ENCODE measurements at regions not wholly inside any gene's neighbourhood (a gene's known extent, or its start where the extent isn't known, plus 50 kb on each side); places are given as distances from the start of the nearest gene placed in this dataset.

- H3K9me3 ChIP-seq = no peaks in the 10 kb centered on the region
- Mint-ChIP-seq H3K4me3 (ENCODE audit: unreplicated experiment) (no peak overlapping the region), H3K4me1 (ENCODE audit: low read depth, unreplicated experiment) (no peaks in the 10 kb centered on the region), H3K27ac (ENCODE audit: unreplicated experiment) (no peak overlapping the region), H3K36me3 (ENCODE audit: insufficient read depth, unreplicated experiment) (no peaks in the 10 kb centered on the region), H3K9me3 (ENCODE audit: unreplicated experiment) (no peaks in the 10 kb centered on the region), H3K27me3 (ENCODE audit: insufficient read depth, unreplicated experiment) (no peaks in the 10 kb centered on the region)
- DNase-seq = no peak
- no peaks in the 10 kb centered on the region for H3K36me3 ChIP-seq (ENCODE audit: control insufficient read depth, insufficient read depth, low read length)
- no peak overlapping the region for H3K4me3 ChIP-seq (ENCODE audit: low read depth, low read length)
- no TSS peak for BruUV-seq (replicated peaks)
- TF ChIP-seq, protein P1, sequence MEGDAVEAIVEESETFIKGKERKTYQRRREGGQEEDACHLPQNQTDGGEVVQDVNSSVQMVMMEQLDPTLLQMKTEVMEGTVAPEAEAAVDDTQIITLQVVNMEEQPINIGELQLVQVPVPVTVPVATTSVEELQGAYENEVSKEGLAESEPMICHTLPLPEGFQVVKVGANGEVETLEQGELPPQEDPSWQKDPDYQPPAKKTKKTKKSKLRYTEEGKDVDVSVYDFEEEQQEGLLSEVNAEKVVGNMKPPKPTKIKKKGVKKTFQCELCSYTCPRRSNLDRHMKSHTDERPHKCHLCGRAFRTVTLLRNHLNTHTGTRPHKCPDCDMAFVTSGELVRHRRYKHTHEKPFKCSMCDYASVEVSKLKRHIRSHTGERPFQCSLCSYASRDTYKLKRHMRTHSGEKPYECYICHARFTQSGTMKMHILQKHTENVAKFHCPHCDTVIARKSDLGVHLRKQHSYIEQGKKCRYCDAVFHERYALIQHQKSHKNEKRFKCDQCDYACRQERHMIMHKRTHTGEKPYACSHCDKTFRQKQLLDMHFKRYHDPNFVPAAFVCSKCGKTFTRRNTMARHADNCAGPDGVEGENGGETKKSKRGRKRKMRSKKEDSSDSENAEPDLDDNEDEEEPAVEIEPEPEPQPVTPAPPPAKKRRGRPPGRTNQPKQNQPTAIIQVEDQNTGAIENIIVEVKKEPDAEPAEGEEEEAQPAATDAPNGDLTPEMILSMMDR (IDR thresholded peaks at IDR 0.05; ENCODE audit: insufficient read depth in 1 of 2, low read depth in 1 of 2, low read length in 1 of 2, severe bottlenecking in 1 of 2, unreplicated experiment in 1 of 2) = no peak
- no peaks in the 10 kb centered on the region for H3K4me1 ChIP-seq
- ChIA-PET POLR2A (no interaction called here), CTCF (no interaction called here)
- no peaks in the 10 kb centered on the region for H3K27me3 ChIP-seq (replicated peaks; ENCODE audit: control insufficient read depth, insufficient read depth, low read length)
- intact Hi-C loops (cut with micrococcal nuclease; ENCODE audit: unreplicated experiment) = no loop called here
Measured at GRCh38 chr12:20257311-20257710, 111.0 kb upstream of the PDE3A start.

- no peaks in the 10 kb centered on the region for H3K27me3 Mint-ChIP-seq (ENCODE audit: insufficient read depth, unreplicated experiment)
- peaks cover 10% of the 10 kb centered on the region for H3K4me1 Mint-ChIP-seq (ENCODE audit: low read depth, unreplicated experiment)
- no peaks in the 10 kb centered on the region for H3K9me3 ChIP-seq
- ChIA-PET POLR2A (no interaction called here), CTCF (no interaction called here)
- H3K36me3 ChIP-seq (ENCODE audit: control insufficient read depth, insufficient read depth, low read length) = no peaks in the 10 kb centered on the region
- H3K9me3 Mint-ChIP-seq (ENCODE audit: unreplicated experiment) = no peaks in the 10 kb centered on the region
- H3K27ac Mint-ChIP-seq (ENCODE audit: unreplicated experiment) = no peak overlapping the region
- DNase-seq = no peak
- no peak overlapping the region for H3K4me3 Mint-ChIP-seq (ENCODE audit: unreplicated experiment)
- no peaks in the 10 kb centered on the region for H3K27me3 ChIP-seq (replicated peaks; ENCODE audit: control insufficient read depth, insufficient read depth, low read length)
- BruUV-seq (replicated peaks) = no TSS peak
- H3K4me1 ChIP-seq = no peaks in the 10 kb centered on the region
- intact Hi-C loops (cut with micrococcal nuclease; ENCODE audit: unreplicated experiment) = no loop called here
- H3K36me3 Mint-ChIP-seq (ENCODE audit: insufficient read depth, unreplicated experiment) = no peaks in the 10 kb centered on the region
- TF ChIP-seq, protein P1 (IDR thresholded peaks at IDR 0.05; ENCODE audit: insufficient read depth in 1 of 2, low read depth in 1 of 2, low read length in 1 of 2, severe bottlenecking in 1 of 2, unreplicated experiment in 1 of 2) = no peak
- H3K4me3 ChIP-seq (ENCODE audit: low read depth, low read length) = no peak overlapping the region
Measured at GRCh38 chr12:20259786-20260185, 108.6 kb upstream of the PDE3A start.

DNA sequence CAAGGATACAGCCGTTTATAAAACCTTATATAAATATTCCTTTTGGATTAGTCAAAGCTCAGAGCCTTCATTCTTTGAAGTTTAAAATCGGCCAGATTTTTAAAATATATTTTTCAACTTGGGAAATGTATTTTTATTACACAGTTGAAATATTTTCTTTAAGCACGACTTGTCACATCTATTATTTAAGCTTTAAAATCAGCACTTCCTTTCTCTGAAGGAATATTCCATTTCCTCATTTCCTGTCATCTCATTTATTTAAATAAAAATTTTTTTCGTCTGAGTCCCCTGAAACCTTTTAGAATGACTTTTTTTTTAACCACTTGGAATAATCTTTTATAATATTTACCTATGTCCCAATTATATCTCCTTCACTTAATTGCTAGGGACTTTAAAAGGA lies 107.5 kb upstream of the PDE3A start:
- Mint-ChIP-seq H3K9me3 (ENCODE audit: unreplicated experiment) (no peaks in the 10 kb centered on the region), H3K4me3 (ENCODE audit: unreplicated experiment) (no peak overlapping the region), H3K4me1 (ENCODE audit: low read depth, unreplicated experiment) (peaks cover 13% of the 10 kb centered on the region), H3K36me3 (ENCODE audit: insufficient read depth, unreplicated experiment) (no peaks in the 10 kb centered on the region), H3K27ac (ENCODE audit: unreplicated experiment) (no peak overlapping the region), H3K27me3 (ENCODE audit: insufficient read depth, unreplicated experiment) (no peaks in the 10 kb centered on the region)
- intact Hi-C loops (cut with micrococcal nuclease; ENCODE audit: unreplicated experiment) = no loop called here
- Histone ChIP-seq H3K4me1 (no peaks in the 10 kb centered on the region), H3K36me3 (ENCODE audit: control insufficient read depth, insufficient read depth, low read length) (no peaks in the 10 kb centered on the region), H3K4me3 (ENCODE audit: low read depth, low read length) (no peak overlapping the region), H3K9me3 (no peaks in the 10 kb centered on the region), H3K27me3 (replicated peaks; ENCODE audit: control insufficient read depth, insufficient read depth, low read length) (no peaks in the 10 kb centered on the region)
- TF ChIP-seq, protein P1 (IDR thresholded peaks at IDR 0.05; ENCODE audit: insufficient read depth in 1 of 2, low read depth in 1 of 2, low read length in 1 of 2, severe bottlenecking in 1 of 2, unreplicated experiment in 1 of 2) = no peak
- DNase-seq = no peak
- BruUV-seq (replicated peaks) = no TSS peak
- ChIA-PET POLR2A (no interaction called here), CTCF (no interaction called here)
